Activated T-helper 2 cell treated with anti-CD3 and anti-CD28 coated beads, Interferon-gamma antibody, Interleukin-2, Interleukin-4, amounts not matched to agents 10 μg/mL and 5 μg/mL and 100 μg/mL, durations not matched to agents 14 hours and 24 hours and 36 hours (primary cell): ENCODE measurements at regions not wholly inside any gene's neighbourhood (a gene's known extent, or its start where the extent isn't known, plus 50 kb on each side); places are given as distances from the start of the nearest gene placed in this dataset.

ENCODE experiments used
- DNase-seq: peaks from one replicate; pipeline ENCODE4 v3.0.0; 2021; ENCODE audit warnings: low spot score
- H3K27ac Mint-ChIP-seq: one replicate; pipeline ENCODE4 v1.8.0; 2021; ENCODE audit warnings: mixed read lengths
- H3K27me3 Mint-ChIP-seq: one replicate; pipeline ENCODE4 v1.8.0; 2021; ENCODE audit warnings: low read depth, mixed read lengths
- H3K36me3 Mint-ChIP-seq: one replicate; pipeline ENCODE4 v1.8.0; 2021; ENCODE audit warnings: low read depth, mixed read lengths
- H3K4me1 Mint-ChIP-seq: one replicate; pipeline ENCODE4 v1.8.0; 2021; ENCODE audit warnings: low read depth, mixed read lengths
- H3K4me3 Mint-ChIP-seq: one replicate; pipeline ENCODE4 v1.8.0; 2021; ENCODE audit warnings: low read depth, mild to moderate bottlenecking, moderate library complexity, mixed read lengths
- H3K9me3 Mint-ChIP-seq: one replicate; pipeline ENCODE4 v1.8.0; 2021; ENCODE audit warnings: mixed read lengths
- intact Hi-C: fragments of 100-400 bp; cut with micrococcal nuclease; formaldehyde crosslinking; loops from one replicate; pipeline ENCODE4 v1.15.1; 2023

- Mint-ChIP-seq H3K36me3 (no peaks in the 10 kb centered on the region), H3K4me3 (no peak overlapping the region), H3K27me3 (no peaks in the 10 kb centered on the region), H3K27ac (no peak overlapping the region), H3K4me1 (no peaks in the 10 kb centered on the region), H3K9me3 (peaks cover 5% of the 10 kb centered on the region)
- intact Hi-C loops: no loop called here
- DNase-seq: no peak
These were observed 863.4 kb downstream of the DHX35 start for GRCh38 chr20:39825524-39825923.

- Mint-ChIP-seq H3K36me3 (no peaks in the 10 kb centered on the region), H3K9me3 (peaks cover 5% of the 10 kb centered on the region), H3K27ac (no peak overlapping the region), H3K27me3 (no peaks in the 10 kb centered on the region), H3K4me1 (no peaks in the 10 kb centered on the region), H3K4me3 (no peak overlapping the region)
- intact Hi-C loops: no loop called here
- DNase-seq: no peak
These were observed 861.1 kb downstream of the DHX35 start for GRCh38 chr20:39823224-39823623.

- peaks cover 5% of the 10 kb centered on the region for H3K9me3 Mint-ChIP-seq
- no peak overlapping the region for H3K27ac Mint-ChIP-seq
- no peaks in the 10 kb centered on the region for H3K36me3 Mint-ChIP-seq
- DNase-seq: no peak
- no peaks in the 10 kb centered on the region for H3K4me1 Mint-ChIP-seq
- H3K27me3 Mint-ChIP-seq: no peaks in the 10 kb centered on the region
- H3K4me3 Mint-ChIP-seq: no peak overlapping the region
- intact Hi-C loops: no loop called here
These were observed 860.5 kb downstream of the DHX35 start for GRCh38 chr20:39822667-39823066.

- no peaks in the 10 kb centered on the region for H3K36me3 Mint-ChIP-seq
- H3K4me3 Mint-ChIP-seq: no peak overlapping the region
- DNase-seq: no peak
- intact Hi-C loops: no loop called here
- H3K9me3 Mint-ChIP-seq: no peaks in the 10 kb centered on the region
- H3K27ac Mint-ChIP-seq: no peak overlapping the region
- H3K4me1 Mint-ChIP-seq: no peaks in the 10 kb centered on the region
- H3K27me3 Mint-ChIP-seq: no peaks in the 10 kb centered on the region
These were observed 851.2 kb downstream of the DHX35 start for GRCh38 chr20:39813190-39813829.

- H3K27me3 Mint-ChIP-seq: no peaks in the 10 kb centered on the region
- intact Hi-C loops: no loop called here
- H3K9me3 Mint-ChIP-seq: no peaks in the 10 kb centered on the region
- no peak overlapping the region for H3K4me3 Mint-ChIP-seq
- no peaks in the 10 kb centered on the region for H3K36me3 Mint-ChIP-seq
- H3K27ac Mint-ChIP-seq: no peak overlapping the region
- H3K4me1 Mint-ChIP-seq: no peaks in the 10 kb centered on the region
- no peak for DNase-seq
These were observed 850.0 kb downstream of the DHX35 start for GRCh38 chr20:39812116-39812515.

- intact Hi-C loops: no loop called here
These were observed 848.2 kb downstream of the DHX35 start for GRCh38 chr20:39810309-39810708.

GRCh38 chr20:39808613-39809012, 846.5 kb downstream of the DHX35 start:
- no peaks in the 10 kb centered on the region for H3K4me1 Mint-ChIP-seq
- H3K9me3 Mint-ChIP-seq: no peaks in the 10 kb centered on the region
- no peak overlapping the region for H3K4me3 Mint-ChIP-seq
- DNase-seq: no peak
- H3K27ac Mint-ChIP-seq: no peak overlapping the region
- no peaks in the 10 kb centered on the region for H3K36me3 Mint-ChIP-seq
- H3K27me3 Mint-ChIP-seq: no peaks in the 10 kb centered on the region
- intact Hi-C loops: no loop called here

More at GRCh38 chr20:39810309-39810708, 848.2 kb downstream of the DHX35 start:
- Mint-ChIP-seq H3K4me1 (no peaks in the 10 kb centered on the region), H3K27me3 (no peaks in the 10 kb centered on the region), H3K27ac (no peak overlapping the region), H3K9me3 (no peaks in the 10 kb centered on the region), H3K36me3 (no peaks in the 10 kb centered on the region), H3K4me3 (no peak overlapping the region)
- no peak for DNase-seq

GRCh38 chr20:39800548-39800947, 838.4 kb downstream of the DHX35 start:
- no peak for DNase-seq
- Mint-ChIP-seq H3K27me3 (no peaks in the 10 kb centered on the region), H3K4me3 (no peak overlapping the region), H3K27ac (no peak overlapping the region), H3K4me1 (no peaks in the 10 kb centered on the region), H3K9me3 (no peaks in the 10 kb centered on the region), H3K36me3 (no peaks in the 10 kb centered on the region)
- intact Hi-C loops: no loop called here

GRCh38 chr20:39800111-39800510, 838.0 kb downstream of the DHX35 start:
- no peak overlapping the region for H3K27ac Mint-ChIP-seq
- intact Hi-C loops: no loop called here
- no peaks in the 10 kb centered on the region for H3K9me3 Mint-ChIP-seq
- H3K4me1 Mint-ChIP-seq: no peaks in the 10 kb centered on the region
- no peaks in the 10 kb centered on the region for H3K36me3 Mint-ChIP-seq
- no peaks in the 10 kb centered on the region for H3K27me3 Mint-ChIP-seq
- no peak for DNase-seq
- H3K4me3 Mint-ChIP-seq: no peak overlapping the region

- Mint-ChIP-seq H3K9me3 (no peaks in the 10 kb centered on the region), H3K4me3 (no peak overlapping the region), H3K27ac (no peak overlapping the region), H3K27me3 (no peaks in the 10 kb centered on the region), H3K36me3 (no peaks in the 10 kb centered on the region), H3K4me1 (no peaks in the 10 kb centered on the region)
- no peak for DNase-seq
- intact Hi-C loops: no loop called here
These were observed 837.3 kb downstream of the DHX35 start for GRCh38 chr20:39799366-39799965.

GRCh38 chr20:39795401-39796272, 833.5 kb downstream of the DHX35 start:
- Mint-ChIP-seq H3K4me3 (no peak overlapping the region), H3K27me3 (no peaks in the 10 kb centered on the region), H3K4me1 (no peaks in the 10 kb centered on the region), H3K27ac (no peak overlapping the region), H3K36me3 (no peaks in the 10 kb centered on the region), H3K9me3 (no peaks in the 10 kb centered on the region)
- DNase-seq: no peak
- intact Hi-C loops: no loop called here

GRCh38 chr20:39792334-39792733, 830.2 kb downstream of the DHX35 start:
- no peaks in the 10 kb centered on the region for H3K27me3 Mint-ChIP-seq
- H3K27ac Mint-ChIP-seq: no peak overlapping the region
- intact Hi-C loops: no loop called here
- no peaks in the 10 kb centered on the region for H3K4me1 Mint-ChIP-seq
- no peak for DNase-seq
- H3K9me3 Mint-ChIP-seq: no peaks in the 10 kb centered on the region
- H3K36me3 Mint-ChIP-seq: no peaks in the 10 kb centered on the region
- no peak overlapping the region for H3K4me3 Mint-ChIP-seq

- no peak for DNase-seq
- Mint-ChIP-seq H3K4me3 (no peak overlapping the region), H3K9me3 (peaks cover 5% of the 10 kb centered on the region), H3K27ac (no peak overlapping the region), H3K4me1 (no peaks in the 10 kb centered on the region), H3K27me3 (no peaks in the 10 kb centered on the region), H3K36me3 (no peaks in the 10 kb centered on the region)
- intact Hi-C loops: no loop called here
These were observed 827.3 kb downstream of the DHX35 start for GRCh38 chr20:39789411-39789810.
